ENCODE measurements at regions not wholly inside any gene's neighbourhood (a gene's known extent, or its start where the extent isn't known, plus 50 kb on each side); places are given as distances from the start of the nearest gene placed in this dataset.

GRCh38 chr4:157819693-157820464 lies 352.9 kb downstream of the GASK1B start:
- no peak for TF ChIP-seq CTCF (tag by site-specific recombination; IDR thresholded peaks at IDR 0.05)
- no peak for TF ChIP-seq ZNF580 (tag by site-specific recombination; IDR thresholded peaks at IDR 0.05)
- no peak for TF ChIP-seq ZNF530 (tag by site-specific recombination; IDR thresholded peaks at IDR 0.05; ENCODE audit: low read depth)
- no peak for TF ChIP-seq ZNF629 (tag by site-specific recombination; IDR thresholded peaks at IDR 0.05)
- no peak for TF ChIP-seq ZNF701 (tag by site-specific recombination; IDR thresholded peaks at IDR 0.05)
- no peak for TF ChIP-seq ZNF175 (tag by site-specific recombination; IDR thresholded peaks at IDR 0.05)
- TF ChIP-seq ZNF138 (tag by site-specific recombination; IDR thresholded peaks at IDR 0.05; ENCODE audit: borderline replicate concordance), result no peak
